ENCODE measurements at regions not wholly inside any gene's neighbourhood (a gene's known extent, or its start where the extent isn't known, plus 50 kb on each side); places are given as distances from the start of the nearest gene placed in this dataset.

GRCh38 chr2:17373741-17374140 is 144.5 kb downstream of the RAD51AP2 start:
- TF ChIP-seq REST (IDR thresholded peaks at IDR 0.05; ENCODE audit: insufficient read depth in 1 of 2, low read depth in 2 of 2, low read length in 1 of 2) (no peak), CTCF (IDR thresholded peaks at IDR 0.05) (no peak), POLR2AphosphoS5 (IDR thresholded peaks at IDR 0.05; ENCODE audit: low read depth, low read length) (no peak), SIN3A (IDR thresholded peaks at IDR 0.05; ENCODE audit: borderline replicate concordance, insufficient read depth, low read depth, low read length) (no peak)

Data from Panc1 (cell line).